ENCODE measurements at regions not wholly inside any gene's neighbourhood (a gene's known extent, or its start where the extent isn't known, plus 50 kb on each side); places are given as distances from the start of the nearest gene placed in this dataset.

GRCh38 chr4:187732524-187732923 lies 263.0 kb upstream of the ZFP42 start:
- H2BK20ac ChIP-seq (ENCODE audit: low read depth, low read length, poor library complexity, severe bottlenecking): no peak overlapping the region
- no peak overlapping the region for H2BK12ac ChIP-seq (ENCODE audit: insufficient read length, low read depth, low read length)
- no peak overlapping the region for H3K9ac ChIP-seq (ENCODE audit: extremely low read depth, insufficient read length, low read length)
- no peak overlapping the region for H3K56ac ChIP-seq (ENCODE audit: insufficient read length, low read depth, low read length)
- H3K79me1 ChIP-seq (ENCODE audit: insufficient read depth, low read depth, low read length, poor library complexity, severe bottlenecking): no peaks in the 10 kb centered on the region
- H2BK120ac ChIP-seq (ENCODE audit: low read depth, low read length, poor library complexity, severe bottlenecking): no peak overlapping the region
- Mint-ChIP-seq H3K27ac (no peak overlapping the region), H3K4me1 (no peaks in the 10 kb centered on the region), H3K36me3 (ENCODE audit: insufficient read depth in 1 of 3, low read depth in 3 of 3) (peaks cover 0 to 12% (median 0%) of the 10 kb centered on the region in 3 experiments; a peak in 2 of 7 replicates), H3K4me3 (no peak overlapping the region), H3K9me3 (peaks cover 15% of the 10 kb centered on the region in 2 experiments), H3K27me3 (ENCODE audit: low read depth) (no peaks in the 10 kb centered on the region)
- no peaks in the 10 kb centered on the region for H4K20me1 ChIP-seq (ENCODE audit: control insufficient read depth, insufficient read depth, insufficient read length)
- no peak overlapping the region for H3K27ac ChIP-seq (ENCODE audit: insufficient read length, low read depth, low read length)
- H3K14ac ChIP-seq (ENCODE audit: insufficient read depth, low read length): no peak overlapping the region
- no peaks in the 10 kb centered on the region for H3K27me3 ChIP-seq (ENCODE audit: insufficient read depth, low read length)
- no peaks in the 10 kb centered on the region for H3K9me3 ChIP-seq (ENCODE audit: control insufficient read depth, low read depth, low read length)
- H2BK5ac ChIP-seq (ENCODE audit: insufficient read length, low read length): no peak overlapping the region
- no peak overlapping the region for H3K4ac ChIP-seq (ENCODE audit: low read depth, low read length)
- no peaks in the 10 kb centered on the region for H3K23me2 ChIP-seq (ENCODE audit: insufficient read length, low read depth, low read length, poor library complexity, severe bottlenecking)
- no CpG with 5 or more reads among the region's 3 CpGs for WGBS (ENCODE audit: extremely low coverage, insufficient read length, low lambda C conversion rate)
- no peak overlapping the region for H3K23ac ChIP-seq (ENCODE audit: insufficient read length, low read depth, low read length)
- no peak overlapping the region for H3T11ph ChIP-seq (ENCODE audit: low read length)
- H4K5ac ChIP-seq (ENCODE audit: insufficient read length, low read depth, low read length): no peak overlapping the region
- TF ChIP-seq, protein P1, sequence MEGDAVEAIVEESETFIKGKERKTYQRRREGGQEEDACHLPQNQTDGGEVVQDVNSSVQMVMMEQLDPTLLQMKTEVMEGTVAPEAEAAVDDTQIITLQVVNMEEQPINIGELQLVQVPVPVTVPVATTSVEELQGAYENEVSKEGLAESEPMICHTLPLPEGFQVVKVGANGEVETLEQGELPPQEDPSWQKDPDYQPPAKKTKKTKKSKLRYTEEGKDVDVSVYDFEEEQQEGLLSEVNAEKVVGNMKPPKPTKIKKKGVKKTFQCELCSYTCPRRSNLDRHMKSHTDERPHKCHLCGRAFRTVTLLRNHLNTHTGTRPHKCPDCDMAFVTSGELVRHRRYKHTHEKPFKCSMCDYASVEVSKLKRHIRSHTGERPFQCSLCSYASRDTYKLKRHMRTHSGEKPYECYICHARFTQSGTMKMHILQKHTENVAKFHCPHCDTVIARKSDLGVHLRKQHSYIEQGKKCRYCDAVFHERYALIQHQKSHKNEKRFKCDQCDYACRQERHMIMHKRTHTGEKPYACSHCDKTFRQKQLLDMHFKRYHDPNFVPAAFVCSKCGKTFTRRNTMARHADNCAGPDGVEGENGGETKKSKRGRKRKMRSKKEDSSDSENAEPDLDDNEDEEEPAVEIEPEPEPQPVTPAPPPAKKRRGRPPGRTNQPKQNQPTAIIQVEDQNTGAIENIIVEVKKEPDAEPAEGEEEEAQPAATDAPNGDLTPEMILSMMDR (conservative IDR thresholded peaks at IDR 0.05): no peak
- H2AK5ac ChIP-seq (ENCODE audit: insufficient read length, low read length): no peak overlapping the region
- DNase-seq: no peak
- no peak overlapping the region for H2BK15ac ChIP-seq (ENCODE audit: low read depth, low read length)
- no peaks in the 10 kb centered on the region for H3K79me2 ChIP-seq (ENCODE audit: insufficient read depth, low read length)
- H2AFZ ChIP-seq (ENCODE audit: low read length): no peak overlapping the region
- no peak overlapping the region for H3K18ac ChIP-seq (ENCODE audit: insufficient read length, low read depth, low read length)
- H4K8ac ChIP-seq (replicated peaks; ENCODE audit: insufficient read length, low read depth, low read length): no peak overlapping the region
- H4K91ac ChIP-seq (ENCODE audit: insufficient read length, low read depth, low read length): no peak overlapping the region
- no peak overlapping the region for H3K4me2 ChIP-seq (ENCODE audit: insufficient read depth, insufficient read length, low read length)
- no peaks in the 10 kb centered on the region for H3K4me1 ChIP-seq (ENCODE audit: insufficient read depth, low read length)
